ENCODE measurements at regions not wholly inside any gene's neighbourhood (a gene's known extent, or its start where the extent isn't known, plus 50 kb on each side); places are given as distances from the start of the nearest gene placed in this dataset.
"Not testable (repeated sequence)": the region's sequence is repeated elsewhere in the genome, so short reads cannot be mapped to it uniquely, and the experiment has no call there.

DNA sequence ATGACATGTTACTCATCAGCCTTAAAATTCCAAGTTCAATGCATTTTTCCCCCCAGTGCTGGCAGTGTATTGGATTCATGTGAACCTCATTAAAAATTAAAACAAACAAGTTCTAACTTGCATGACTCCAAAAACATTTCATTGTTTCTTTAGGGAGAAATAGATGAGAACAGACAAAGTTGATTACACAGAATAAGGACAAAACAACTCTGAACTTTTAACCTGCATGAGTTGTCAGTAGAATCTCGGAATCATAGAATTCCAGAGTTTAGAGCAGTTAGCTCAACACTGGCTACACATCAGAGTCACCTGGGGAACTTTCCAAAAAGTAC lies 127.5 kb downstream of the TMX1 start:
- H3K9me2 ChIP-seq (ENCODE audit: insufficient read depth): no peaks in the 10 kb centered on the region
- H3K9me3 ChIP-seq (ENCODE audit: low read depth): no peaks in the 10 kb centered on the region
- H3K4me2 ChIP-seq (ENCODE audit: unreplicated experiment): peak overlapping the region; percentile 83
- peak overlapping the region; percentile 60 for H3K9ac ChIP-seq
- peaks cover 48% of the 10 kb centered on the region for H3F3A ChIP-seq (ENCODE audit: insufficient read depth)
- no peaks in the 10 kb centered on the region for H3K36me3 ChIP-seq (ENCODE audit: low read depth)
- peak overlapping the region; percentile 86 for H3K27ac ChIP-seq
- 3% methylated on average over 1 of the region's 1 CpG for WGBS, 2 experiments (ENCODE audit: low coverage in 1 of 2, low lambda C conversion rate in 2 of 2, missing lambda C conversion rate in 2 of 2)
- H3K4me3 ChIP-seq: no peak overlapping the region
- peaks cover 49% of the 10 kb centered on the region for H3K4me1 ChIP-seq (ENCODE audit: insufficient read depth)
- no peaks in the 10 kb centered on the region for H3K27me3 ChIP-seq (replicated peaks; ENCODE audit: insufficient read depth)
- H4K20me1 ChIP-seq (ENCODE audit: insufficient read depth): no peaks in the 10 kb centered on the region
- no peaks in the 10 kb centered on the region for H3K79me2 ChIP-seq (ENCODE audit: insufficient read depth)
- in situ Hi-C loops (cut with MboI): no loop called here
- H2AFZ ChIP-seq: no peak overlapping the region
- TF ChIP-seq EZH2 (IDR thresholded peaks at IDR 0.05; ENCODE audit: insufficient read depth, poor library complexity, severe bottlenecking) (no peak), EZH2phosphoT487 (IDR thresholded peaks at IDR 0.05; ENCODE audit: insufficient read depth, low read depth) (no peak)
- peak; percentile 62 for DNase-seq

DNA sequence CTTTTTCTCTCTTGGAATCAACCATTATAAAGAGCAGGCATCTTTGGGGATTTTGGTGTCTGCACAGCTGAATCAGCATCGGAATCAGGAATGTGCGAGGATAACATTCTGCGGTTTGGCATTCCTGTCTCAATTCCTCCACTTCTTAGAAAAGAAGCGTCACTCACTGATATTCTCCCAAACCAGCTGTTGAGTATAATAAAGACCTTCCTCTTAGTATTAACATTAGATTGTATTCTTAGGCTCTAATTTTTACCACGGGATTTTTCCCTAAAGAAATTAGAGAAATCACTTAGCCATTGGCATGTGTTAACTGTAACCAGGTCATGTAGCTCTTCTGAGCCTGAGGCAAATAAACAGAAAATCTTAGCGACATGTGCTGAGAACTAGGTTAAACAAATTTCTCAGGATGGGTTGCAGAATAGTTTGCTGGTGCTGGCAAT lies 128.7 kb downstream of the TMX1 start:
- peak overlapping the region; percentile 45 for H3K4me3 ChIP-seq
- H2AFZ ChIP-seq: no peak overlapping the region
- peak overlapping the region; percentile 86 for H3K27ac ChIP-seq
- H3K9ac ChIP-seq: peak overlapping the region; percentile 60
- H4K20me1 ChIP-seq (ENCODE audit: insufficient read depth): no peaks in the 10 kb centered on the region
- WGBS, 2 experiments (ENCODE audit: low coverage in 1 of 2, low lambda C conversion rate in 2 of 2, missing lambda C conversion rate in 2 of 2): 0 to 2% methylated on average over 6 of the region's 6 CpGs
- peak overlapping the region; percentile 83 for H3K4me2 ChIP-seq (ENCODE audit: unreplicated experiment)
- H3K9me2 ChIP-seq (ENCODE audit: insufficient read depth): no peaks in the 10 kb centered on the region
- H3K4me1 ChIP-seq (ENCODE audit: insufficient read depth): peaks cover 49% of the 10 kb centered on the region
- H3K9me3 ChIP-seq (ENCODE audit: low read depth): no peaks in the 10 kb centered on the region
- no peaks in the 10 kb centered on the region for H3K36me3 ChIP-seq (ENCODE audit: low read depth)
- in situ Hi-C loops (cut with MboI): no loop called here
- H3K79me2 ChIP-seq (ENCODE audit: insufficient read depth): no peaks in the 10 kb centered on the region
- peaks cover 48% of the 10 kb centered on the region for H3F3A ChIP-seq (ENCODE audit: insufficient read depth)
- DNase-seq: peak; percentile 96
- TF ChIP-seq EZH2phosphoT487 (IDR thresholded peaks at IDR 0.05; ENCODE audit: insufficient read depth, low read depth): no peak
- TF ChIP-seq EZH2 (IDR thresholded peaks at IDR 0.05; ENCODE audit: insufficient read depth, poor library complexity, severe bottlenecking): no peak
- H3K27me3 ChIP-seq (replicated peaks; ENCODE audit: insufficient read depth): no peaks in the 10 kb centered on the region

DNA sequence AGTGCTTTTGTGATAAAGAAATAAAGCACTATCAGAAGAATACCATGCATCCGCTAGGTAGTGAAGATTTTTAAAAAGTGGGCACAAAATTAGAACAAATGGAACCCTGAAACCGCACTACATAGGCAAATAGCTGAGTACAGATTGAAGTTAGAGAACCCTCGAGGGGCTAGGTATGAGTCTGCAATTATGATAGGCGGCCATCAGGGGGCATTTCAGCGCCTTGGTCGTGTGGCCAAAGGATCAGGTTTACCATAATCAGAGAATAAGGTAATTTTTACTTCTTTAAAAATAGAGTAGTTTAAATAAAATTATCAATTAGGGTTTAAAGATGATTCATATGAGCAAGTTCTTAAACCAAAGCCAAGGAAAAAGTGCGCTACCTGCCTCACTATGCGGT lies 129.8 kb downstream of the TMX1 start:
- Histone ChIP-seq H4K20me1 (ENCODE audit: insufficient read depth) (no peaks in the 10 kb centered on the region), H3F3A (ENCODE audit: insufficient read depth) (peaks cover 48% of the 10 kb centered on the region), H2AFZ (no peak overlapping the region), H3K79me2 (ENCODE audit: insufficient read depth) (no peaks in the 10 kb centered on the region), H3K4me2 (ENCODE audit: unreplicated experiment) (peak overlapping the region; percentile 83), H3K4me3 (no peak overlapping the region), H3K9ac (peak overlapping the region; percentile 60; the same call in 1 of the 2 replicates), H3K27me3 (replicated peaks; ENCODE audit: insufficient read depth) (no peaks in the 10 kb centered on the region), H3K27ac (peak overlapping the region; percentile 86), H3K36me3 (ENCODE audit: low read depth) (no peaks in the 10 kb centered on the region), H3K4me1 (ENCODE audit: insufficient read depth) (peaks cover 49% of the 10 kb centered on the region), H3K9me2 (ENCODE audit: insufficient read depth) (no peaks in the 10 kb centered on the region), H3K9me3 (ENCODE audit: low read depth) (no peaks in the 10 kb centered on the region)
- no peak for DNase-seq
- TF ChIP-seq EZH2phosphoT487 (IDR thresholded peaks at IDR 0.05; ENCODE audit: insufficient read depth, low read depth) (no peak), EZH2 (IDR thresholded peaks at IDR 0.05; ENCODE audit: insufficient read depth, poor library complexity, severe bottlenecking) (no peak)
- in situ Hi-C loops (cut with MboI): no loop called here
- WGBS, 2 experiments (ENCODE audit: low coverage in 1 of 2, low lambda C conversion rate in 2 of 2, missing lambda C conversion rate in 2 of 2): 93 to 95% methylated on average over 8 of the region's 8 CpGs

DNA sequence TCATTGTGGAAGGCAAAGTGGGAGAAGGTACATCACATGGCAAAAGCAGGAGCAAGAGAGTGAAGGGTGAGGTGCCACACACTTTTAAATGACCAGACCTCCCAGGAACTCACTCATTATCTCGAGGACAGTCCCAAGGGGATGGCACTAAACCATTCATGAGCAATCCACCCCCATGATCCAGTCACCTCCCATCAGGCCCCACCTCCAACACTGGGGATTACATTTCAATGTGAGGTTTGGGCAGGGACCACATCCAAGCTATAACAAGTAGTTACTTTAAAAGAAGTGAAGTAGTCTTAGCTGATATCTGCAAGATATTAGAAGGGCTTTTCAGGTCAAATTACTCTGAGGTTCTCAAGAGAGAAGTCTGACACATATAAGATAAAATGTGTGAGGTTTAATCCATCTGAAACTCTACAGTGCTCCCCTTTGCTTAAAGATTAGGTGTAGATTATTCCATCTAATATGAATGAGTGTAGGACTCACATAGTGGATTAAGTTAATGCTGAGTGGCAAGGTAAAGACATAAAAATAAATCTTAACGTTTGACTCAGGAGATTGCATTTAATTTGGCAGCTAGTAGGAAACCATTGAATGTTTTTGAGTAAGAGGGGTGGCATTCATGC lies 130.8 kb downstream of the TMX1 start:
- 13 to 19% methylated on average over 2 of the region's 2 CpGs for WGBS, 2 experiments (ENCODE audit: low coverage in 1 of 2, low lambda C conversion rate in 2 of 2, missing lambda C conversion rate in 2 of 2)
- Histone ChIP-seq H3K36me3 (ENCODE audit: low read depth) (no peaks in the 10 kb centered on the region), H3K27ac (peak overlapping the region; percentile 49), H3K9me3 (ENCODE audit: low read depth) (no peaks in the 10 kb centered on the region), H3K9me2 (ENCODE audit: insufficient read depth) (no peaks in the 10 kb centered on the region), H4K20me1 (ENCODE audit: insufficient read depth) (no peaks in the 10 kb centered on the region), H2AFZ (no peak overlapping the region), H3K4me1 (ENCODE audit: insufficient read depth) (peaks cover 49% of the 10 kb centered on the region), H3K27me3 (replicated peaks; ENCODE audit: insufficient read depth) (no peaks in the 10 kb centered on the region), H3K9ac (0 out of 2 replicates have a peak overlapping the region, but pooled peaks have one; percentile 11), H3F3A (ENCODE audit: insufficient read depth) (peaks cover 48% of the 10 kb centered on the region), H3K4me3 (no peak overlapping the region), H3K79me2 (ENCODE audit: insufficient read depth) (no peaks in the 10 kb centered on the region), H3K4me2 (ENCODE audit: unreplicated experiment) (peak overlapping the region; percentile 59)
- peak; percentile 78 for DNase-seq
- TF ChIP-seq EZH2 (IDR thresholded peaks at IDR 0.05; ENCODE audit: insufficient read depth, poor library complexity, severe bottlenecking) (no peak), EZH2phosphoT487 (IDR thresholded peaks at IDR 0.05; ENCODE audit: insufficient read depth, low read depth) (no peak)
- in situ Hi-C loops (cut with MboI): no loop called here

DNA sequence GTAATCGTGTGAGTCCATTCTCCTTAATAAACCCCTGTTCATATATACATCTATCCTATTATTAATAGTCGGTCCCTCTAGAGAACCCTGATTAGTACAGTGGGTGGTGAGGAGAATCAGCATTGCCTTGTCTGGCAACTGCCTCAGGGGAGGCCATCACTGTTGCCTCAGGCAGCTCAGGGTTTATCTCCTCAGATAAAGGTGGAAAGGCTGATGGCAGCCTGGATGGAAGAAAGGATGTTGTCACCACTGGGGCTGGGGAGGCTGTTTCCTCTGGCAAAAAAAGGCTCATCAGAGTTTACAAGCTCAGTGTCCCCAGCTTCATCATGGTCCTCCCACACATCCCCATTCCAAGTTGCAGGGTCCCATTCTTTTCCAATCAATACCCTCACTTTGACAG lies 137.1 kb downstream of the TMX1 start:
- in situ Hi-C loops (cut with MboI); H2AFZ ChIP-seq; H3K9me3 ChIP-seq (ENCODE audit: low read depth); H3F3A ChIP-seq (ENCODE audit: insufficient read depth); H3K79me2 ChIP-seq (ENCODE audit: insufficient read depth); DNase-seq; H3K9ac ChIP-seq; H3K27me3 ChIP-seq (replicated peaks; ENCODE audit: insufficient read depth); H3K27ac ChIP-seq; H3K36me3 ChIP-seq (ENCODE audit: low read depth); H3K4me2 ChIP-seq (ENCODE audit: unreplicated experiment); H3K4me3 ChIP-seq; H3K9me2 ChIP-seq (ENCODE audit: insufficient read depth); H4K20me1 ChIP-seq (ENCODE audit: insufficient read depth): not testable (repeated sequence)
- WGBS, 2 experiments (ENCODE audit: low coverage in 1 of 2, low lambda C conversion rate in 2 of 2, missing lambda C conversion rate in 2 of 2): 57 to 59% methylated on average over 2 of the region's 2 CpGs
- H3K4me1 ChIP-seq (ENCODE audit: insufficient read depth): peaks cover 12% of the 10 kb centered on the region
